ENCODE measurements at regions not wholly inside any gene's neighbourhood (a gene's known extent, or its start where the extent isn't known, plus 50 kb on each side); places are given as distances from the start of the nearest gene placed in this dataset.

DNA sequence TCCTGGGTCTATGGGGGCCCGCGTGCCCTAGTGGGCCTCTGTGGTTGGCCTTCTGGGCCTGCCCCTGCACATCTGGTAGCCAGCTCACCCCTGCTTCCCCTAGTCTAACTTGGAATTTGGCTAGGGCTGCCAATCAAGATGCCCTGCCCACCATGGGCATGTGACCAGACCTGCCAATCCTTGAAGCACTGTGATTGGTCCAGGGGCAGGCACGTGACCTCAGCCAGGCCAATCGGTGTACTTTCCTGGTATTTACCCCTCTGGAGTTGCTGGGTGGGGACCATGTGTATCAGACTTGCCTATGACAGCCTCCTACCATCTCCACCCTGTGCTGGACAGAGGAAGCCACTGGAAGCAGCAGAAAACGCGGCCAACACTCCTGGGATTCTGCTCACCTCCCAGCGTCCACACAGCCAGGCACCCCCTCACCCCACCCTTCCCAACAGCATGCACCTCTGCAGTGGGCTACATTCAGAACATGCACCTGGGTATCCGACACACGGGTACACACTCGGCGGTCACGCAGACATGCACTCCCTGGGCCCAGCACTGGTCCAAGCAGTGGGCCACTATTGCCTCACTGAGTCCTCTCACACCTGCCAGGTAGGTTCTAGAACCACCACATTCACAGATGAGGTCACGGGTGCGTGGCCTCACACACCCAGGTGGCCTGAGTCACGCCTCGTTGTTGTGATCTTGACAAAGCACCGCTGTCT lies 96.9 kb downstream of the RBFOX3 start:
- H3K36me3 ChIP-seq (ENCODE audit: control insufficient read depth, insufficient read depth, low read length): no peaks in the 10 kb centered on the region
- peaks cover 33% of the 10 kb centered on the region for H3K4me1 ChIP-seq (ENCODE audit: control insufficient read depth, insufficient read depth, low read length)
- H3K27ac ChIP-seq (ENCODE audit: low read length): no peak overlapping the region
- WGBS (ENCODE audit: insufficient coverage): 90% methylated on average over 17 of the region's 17 CpGs
- peaks cover 5% of the 10 kb centered on the region for H3K9me3 ChIP-seq (replicated peaks; ENCODE audit: control insufficient read depth, low read depth, low read length)
- H3K27me3 ChIP-seq (ENCODE audit: control insufficient read depth, insufficient read depth, low read length): peaks cover 19% of the 10 kb centered on the region
- no peak overlapping the region for H3K4me3 ChIP-seq (ENCODE audit: low read length)
- no peak for DNase-seq

DNA sequence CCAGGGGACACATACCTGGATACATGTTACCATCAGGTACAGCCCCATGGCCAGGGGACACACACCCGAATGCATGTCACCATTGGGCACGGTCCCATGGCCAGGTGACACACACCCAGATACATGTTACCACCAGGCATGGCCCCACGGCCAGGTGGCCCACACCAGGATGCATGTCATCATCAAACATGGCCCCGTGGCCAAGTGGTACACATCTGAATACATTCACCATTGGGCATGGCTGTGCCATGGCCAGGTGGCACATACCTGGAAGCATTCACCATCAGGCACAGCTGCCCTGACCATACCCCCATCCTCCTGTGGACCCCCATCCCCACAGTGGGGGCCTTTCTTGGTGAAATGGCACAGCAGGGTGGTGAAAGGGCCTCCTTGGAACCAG lies 97.6 kb downstream of the RBFOX3 start:
- H3K4me1 ChIP-seq (ENCODE audit: control insufficient read depth, insufficient read depth, low read length): peaks cover 25% of the 10 kb centered on the region
- DNase-seq: no peak
- H3K4me3 ChIP-seq (ENCODE audit: low read length): no peak overlapping the region
- 96% methylated on average over 4 of the region's 4 CpGs for WGBS (ENCODE audit: insufficient coverage)
- H3K9me3 ChIP-seq (replicated peaks; ENCODE audit: control insufficient read depth, low read depth, low read length): peaks cover 5% of the 10 kb centered on the region
- peaks cover 15% of the 10 kb centered on the region for H3K27me3 ChIP-seq (ENCODE audit: control insufficient read depth, insufficient read depth, low read length)
- no peak overlapping the region for H3K27ac ChIP-seq (ENCODE audit: low read length)
- H3K36me3 ChIP-seq (ENCODE audit: control insufficient read depth, insufficient read depth, low read length): no peaks in the 10 kb centered on the region

GRCh38 chr17:79511471-79511870 lies 99.4 kb downstream of the RBFOX3 start:
- Histone ChIP-seq H3K4me3 (ENCODE audit: low read length) (no peak overlapping the region), H3K36me3 (ENCODE audit: control insufficient read depth, insufficient read depth, low read length) (no peaks in the 10 kb centered on the region), H3K27ac (ENCODE audit: low read length) (no peak overlapping the region), H3K4me1 (ENCODE audit: control insufficient read depth, insufficient read depth, low read length) (peaks cover 20% of the 10 kb centered on the region), H3K9me3 (replicated peaks; ENCODE audit: control insufficient read depth, low read depth, low read length) (peaks cover 5% of the 10 kb centered on the region), H3K27me3 (ENCODE audit: control insufficient read depth, insufficient read depth, low read length) (peaks cover 8% of the 10 kb centered on the region)
- no peak for DNase-seq
- WGBS (ENCODE audit: insufficient coverage): 96% methylated on average over 7 of the region's 12 CpGs

- peaks cover 5% of the 10 kb centered on the region for H3K9me3 ChIP-seq (replicated peaks; ENCODE audit: control insufficient read depth, low read depth, low read length)
- WGBS (ENCODE audit: insufficient coverage): 93% methylated on average over 15 of the region's 18 CpGs
- H3K4me1 ChIP-seq (ENCODE audit: control insufficient read depth, insufficient read depth, low read length): peaks cover 6% of the 10 kb centered on the region
- DNase-seq: no peak
- H3K4me3 ChIP-seq (ENCODE audit: low read length): no peak overlapping the region
- H3K36me3 ChIP-seq (ENCODE audit: control insufficient read depth, insufficient read depth, low read length): no peaks in the 10 kb centered on the region
- peaks cover 5% of the 10 kb centered on the region for H3K27me3 ChIP-seq (ENCODE audit: control insufficient read depth, insufficient read depth, low read length)
- H3K27ac ChIP-seq (ENCODE audit: low read length): no peak overlapping the region
Observed at GRCh38 chr17:79510071-79510470, 100.8 kb downstream of the RBFOX3 start.

GRCh38 chr17:79509490-79509889 lies 101.4 kb downstream of the RBFOX3 start:
- Histone ChIP-seq H3K9me3 (replicated peaks; ENCODE audit: control insufficient read depth, low read depth, low read length) (peaks cover 5% of the 10 kb centered on the region), H3K27ac (ENCODE audit: low read length) (no peak overlapping the region), H3K36me3 (ENCODE audit: control insufficient read depth, insufficient read depth, low read length) (no peaks in the 10 kb centered on the region), H3K4me3 (ENCODE audit: low read length) (no peak overlapping the region), H3K27me3 (ENCODE audit: control insufficient read depth, insufficient read depth, low read length) (peaks cover 5% of the 10 kb centered on the region), H3K4me1 (ENCODE audit: control insufficient read depth, insufficient read depth, low read length) (no peaks in the 10 kb centered on the region)
- WGBS (ENCODE audit: insufficient coverage): 91% methylated on average over 5 of the region's 14 CpGs
- DNase-seq: no peak

- no peak overlapping the region for H3K27ac ChIP-seq (ENCODE audit: low read length)
- H3K9me3 ChIP-seq (replicated peaks; ENCODE audit: control insufficient read depth, low read depth, low read length): peaks cover 5% of the 10 kb centered on the region
- H3K4me1 ChIP-seq (ENCODE audit: control insufficient read depth, insufficient read depth, low read length): no peaks in the 10 kb centered on the region
- WGBS (ENCODE audit: insufficient coverage): 75% methylated on average over 16 of the region's 18 CpGs
- H3K27me3 ChIP-seq (ENCODE audit: control insufficient read depth, insufficient read depth, low read length): peaks cover 9% of the 10 kb centered on the region
- H3K36me3 ChIP-seq (ENCODE audit: control insufficient read depth, insufficient read depth, low read length): no peaks in the 10 kb centered on the region
- no peak overlapping the region for H3K4me3 ChIP-seq (ENCODE audit: low read length)
- no peak for DNase-seq
Observed at GRCh38 chr17:79509008-79509407, 101.8 kb downstream of the RBFOX3 start.

DNA sequence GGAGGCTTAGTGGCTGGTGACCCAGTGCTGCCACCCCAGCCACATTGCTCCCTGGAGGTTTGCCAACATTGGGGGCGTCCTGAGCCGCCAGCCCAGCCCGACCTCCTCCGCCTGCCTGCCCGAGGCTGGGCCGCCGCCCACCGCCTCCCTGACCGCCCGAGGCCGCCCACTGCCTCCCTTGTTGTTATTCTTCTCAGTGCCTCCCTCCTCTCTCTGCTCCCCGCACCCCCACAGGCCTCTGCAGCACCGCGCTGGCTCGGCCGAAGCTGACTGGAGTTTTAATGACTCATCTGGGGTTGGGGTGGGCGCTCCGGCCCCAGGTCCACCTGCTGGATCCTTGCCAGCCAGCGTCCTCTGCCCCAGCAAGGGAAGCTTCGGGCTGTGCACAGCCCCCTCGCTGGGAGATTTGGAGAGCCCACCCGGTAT lies 102.5 kb downstream of the RBFOX3 start:
- no peak overlapping the region for H3K4me3 ChIP-seq (ENCODE audit: low read length)
- no peak for DNase-seq
- H3K9me3 ChIP-seq (replicated peaks; ENCODE audit: control insufficient read depth, low read depth, low read length): peaks cover 5% of the 10 kb centered on the region
- WGBS (ENCODE audit: insufficient coverage): 55% methylated on average over 15 of the region's 22 CpGs
- H3K27me3 ChIP-seq (ENCODE audit: control insufficient read depth, insufficient read depth, low read length): peaks cover 9% of the 10 kb centered on the region
- H3K4me1 ChIP-seq (ENCODE audit: control insufficient read depth, insufficient read depth, low read length): no peaks in the 10 kb centered on the region
- H3K36me3 ChIP-seq (ENCODE audit: control insufficient read depth, insufficient read depth, low read length): no peaks in the 10 kb centered on the region
- H3K27ac ChIP-seq (ENCODE audit: low read length): no peak overlapping the region

DNA sequence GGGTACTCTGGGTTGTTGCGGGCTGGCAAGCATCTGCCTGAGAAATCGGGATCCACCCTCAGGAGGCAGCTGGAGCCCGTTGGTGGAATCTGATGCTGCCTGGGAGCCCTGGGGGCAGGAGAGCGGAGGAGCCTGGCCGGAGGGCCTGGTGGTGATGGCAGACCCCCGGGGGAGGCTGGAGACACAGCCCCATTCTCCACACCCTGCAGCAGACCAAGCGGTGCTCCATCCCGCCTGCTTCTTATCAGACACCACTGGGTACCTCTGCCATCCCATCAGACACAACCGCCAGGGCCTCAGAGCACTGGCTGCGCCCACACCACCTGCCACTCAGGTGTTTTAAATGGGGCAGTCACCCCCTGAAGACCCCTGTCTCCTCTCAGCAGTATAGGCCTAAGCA lies 103.9 kb downstream of the RBFOX3 start:
- no peaks in the 10 kb centered on the region for H3K4me1 ChIP-seq (ENCODE audit: control insufficient read depth, insufficient read depth, low read length)
- DNase-seq: no peak
- WGBS (ENCODE audit: insufficient coverage): 54% methylated on average over 3 of the region's 10 CpGs
- no peak overlapping the region for H3K4me3 ChIP-seq (ENCODE audit: low read length)
- H3K36me3 ChIP-seq (ENCODE audit: control insufficient read depth, insufficient read depth, low read length): no peaks in the 10 kb centered on the region
- H3K27ac ChIP-seq (ENCODE audit: low read length): no peak overlapping the region
- H3K27me3 ChIP-seq (ENCODE audit: control insufficient read depth, insufficient read depth, low read length): peaks cover 9% of the 10 kb centered on the region
- H3K9me3 ChIP-seq (replicated peaks; ENCODE audit: control insufficient read depth, low read depth, low read length): peaks cover 3% of the 10 kb centered on the region

DNA sequence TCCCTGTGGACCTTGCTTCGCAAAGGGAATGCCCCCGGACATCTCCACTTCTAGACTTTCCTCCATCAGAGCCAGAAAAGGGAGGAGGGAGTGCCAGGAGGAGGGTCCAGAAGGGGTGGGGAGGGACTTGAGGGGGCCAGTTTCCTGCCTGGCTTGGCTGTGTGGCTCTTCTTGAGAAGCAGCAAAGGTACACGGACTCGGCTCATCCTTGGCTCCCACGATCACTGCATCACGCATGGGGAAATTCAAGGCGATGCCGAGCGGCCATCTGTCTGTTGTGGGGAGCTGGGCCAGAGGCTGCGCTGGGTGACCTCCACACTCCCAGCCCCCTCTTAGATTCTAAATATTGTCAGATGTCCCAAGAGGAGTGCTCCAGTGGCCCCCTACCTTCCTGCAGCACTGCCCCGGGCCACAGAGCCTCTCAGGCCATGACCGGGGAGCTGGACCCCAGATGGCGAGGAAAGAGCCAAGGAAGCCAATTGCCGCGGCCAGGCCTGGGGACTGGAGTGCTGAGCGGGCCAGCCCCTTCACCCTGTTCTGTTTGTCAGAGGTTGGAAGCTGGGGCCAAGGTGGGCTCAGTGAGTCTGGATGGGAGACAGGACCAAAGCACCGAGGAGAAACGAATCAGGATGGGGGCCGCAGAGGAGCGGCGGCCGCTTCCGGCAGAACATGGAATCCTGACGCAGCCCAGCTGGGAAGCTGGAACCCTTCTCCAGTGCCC lies 104.5 kb downstream of the RBFOX3 start:
- 79% methylated on average over 12 of the region's 24 CpGs for WGBS (ENCODE audit: insufficient coverage)
- no peak for DNase-seq
- Histone ChIP-seq H3K4me1 (ENCODE audit: control insufficient read depth, insufficient read depth, low read length) (no peaks in the 10 kb centered on the region), H3K27ac (ENCODE audit: low read length) (no peak overlapping the region), H3K36me3 (ENCODE audit: control insufficient read depth, insufficient read depth, low read length) (no peaks in the 10 kb centered on the region), H3K27me3 (ENCODE audit: control insufficient read depth, insufficient read depth, low read length) (peaks cover 14% of the 10 kb centered on the region), H3K9me3 (replicated peaks; ENCODE audit: control insufficient read depth, low read depth, low read length) (no peaks in the 10 kb centered on the region), H3K4me3 (ENCODE audit: low read length) (no peak overlapping the region)

- no peak overlapping the region for H3K27ac ChIP-seq (ENCODE audit: low read length)
- peaks cover 18% of the 10 kb centered on the region for H3K27me3 ChIP-seq (ENCODE audit: control insufficient read depth, insufficient read depth, low read length)
- 86% methylated on average over 7 of the region's 7 CpGs for WGBS (ENCODE audit: insufficient coverage)
Observed at GRCh38 chr17:79505199-79505598, 105.7 kb downstream of the RBFOX3 start.

More at GRCh38 chr17:79505199-79505598, 105.7 kb downstream of the RBFOX3 start:
- no peaks in the 10 kb centered on the region for H3K9me3 ChIP-seq (replicated peaks; ENCODE audit: control insufficient read depth, low read depth, low read length)
- no peak overlapping the region for H3K4me3 ChIP-seq (ENCODE audit: low read length)
- H3K4me1 ChIP-seq (ENCODE audit: control insufficient read depth, insufficient read depth, low read length): no peaks in the 10 kb centered on the region
- H3K36me3 ChIP-seq (ENCODE audit: control insufficient read depth, insufficient read depth, low read length): no peaks in the 10 kb centered on the region
- DNase-seq: no peak

Measured in muscle of leg (tissue), 3 donors.